IPS-11a (cell line): ENCODE measurements at regions not wholly inside any gene's neighbourhood (a gene's known extent, or its start where the extent isn't known, plus 50 kb on each side); places are given as distances from the start of the nearest gene placed in this dataset.

Experiments
- H3K4me3 ChIP-seq: one replicate; pipeline ENCODE4 v1.5.1; 2013; ENCODE audit warnings: low read depth, low read length, control low read depth

DNA sequence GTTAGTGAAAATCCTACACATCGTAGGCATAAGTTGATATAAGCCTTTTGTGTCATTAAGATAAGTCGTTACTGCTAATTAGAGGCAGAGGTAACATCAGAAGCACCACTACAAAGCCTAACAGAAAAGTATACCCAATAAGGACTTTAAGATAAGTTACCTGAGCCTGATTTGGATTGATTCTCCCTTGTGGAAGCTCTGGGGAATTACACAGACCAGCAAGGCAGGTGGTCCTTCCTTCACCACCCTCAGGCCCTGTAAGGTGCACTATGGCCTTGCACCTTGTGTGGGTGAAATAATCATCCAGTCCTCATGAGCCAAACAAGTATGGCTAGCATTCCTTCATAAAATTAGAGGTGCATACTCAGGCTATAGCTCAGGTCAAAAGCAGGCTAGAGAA is 166.7 kb upstream of the CHRM3 start:
- H3K4me3 ChIP-seq: no peak overlapping the region

- H3K4me3 ChIP-seq: no peak overlapping the region
These were observed 168.1 kb upstream of the CHRM3 start for GRCh38 chr1:239218301-239218700.

GRCh38 chr1:239212811-239213220 is 173.6 kb upstream of the CHRM3 start:
- H3K4me3 ChIP-seq: no peak overlapping the region

DNA sequence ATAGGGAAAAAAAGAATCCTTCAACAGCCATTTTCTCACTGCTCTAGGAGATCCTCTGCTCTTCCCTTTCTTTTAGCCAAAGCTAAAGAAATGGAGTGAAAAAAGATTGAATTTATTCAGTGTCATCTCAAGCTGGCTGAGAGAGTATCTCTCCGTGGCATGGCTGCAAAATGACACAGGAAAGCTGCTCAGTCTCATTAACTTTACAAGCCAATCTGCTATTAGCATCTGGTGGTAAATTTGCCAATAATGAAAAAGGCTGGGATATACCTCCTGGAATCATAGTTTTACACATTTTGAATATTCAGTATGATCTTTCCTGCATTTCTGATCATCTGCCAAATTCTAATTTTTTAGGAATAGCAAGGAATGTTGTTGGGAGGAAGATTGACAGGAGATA is 176.8 kb upstream of the CHRM3 start:
- H3K4me3 ChIP-seq: no peak overlapping the region

GRCh38 chr1:239204401-239204800 is 182.0 kb upstream of the CHRM3 start:
- H3K4me3 ChIP-seq: no peak overlapping the region

DNA sequence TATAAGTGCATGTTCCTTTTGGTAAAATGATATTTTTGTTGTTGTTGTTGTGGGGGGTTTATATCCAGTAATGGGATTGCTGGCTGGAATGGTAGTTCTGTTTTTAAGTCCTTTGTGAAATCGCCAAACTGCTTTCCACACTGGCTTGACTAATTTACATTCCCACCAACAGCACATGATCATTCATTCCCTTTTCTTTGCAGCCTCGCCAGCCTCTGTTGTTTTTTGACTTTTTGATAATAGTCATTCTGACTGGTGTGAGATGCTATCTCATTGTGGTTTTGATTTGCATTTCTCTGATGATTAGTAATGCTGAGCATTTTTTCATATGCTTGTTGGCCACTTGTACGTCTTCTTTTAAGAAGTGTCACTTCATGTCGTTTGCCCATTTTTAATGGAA is 188.5 kb upstream of the CHRM3 start:
- H3K4me3 ChIP-seq: no peak overlapping the region

GRCh38 chr1:239189998-239190512 is 196.3 kb upstream of the CHRM3 start:
- no peak overlapping the region for H3K4me3 ChIP-seq

GRCh38 chr1:239186487-239186886 is 199.9 kb upstream of the CHRM3 start:
- no peak overlapping the region for H3K4me3 ChIP-seq

DNA sequence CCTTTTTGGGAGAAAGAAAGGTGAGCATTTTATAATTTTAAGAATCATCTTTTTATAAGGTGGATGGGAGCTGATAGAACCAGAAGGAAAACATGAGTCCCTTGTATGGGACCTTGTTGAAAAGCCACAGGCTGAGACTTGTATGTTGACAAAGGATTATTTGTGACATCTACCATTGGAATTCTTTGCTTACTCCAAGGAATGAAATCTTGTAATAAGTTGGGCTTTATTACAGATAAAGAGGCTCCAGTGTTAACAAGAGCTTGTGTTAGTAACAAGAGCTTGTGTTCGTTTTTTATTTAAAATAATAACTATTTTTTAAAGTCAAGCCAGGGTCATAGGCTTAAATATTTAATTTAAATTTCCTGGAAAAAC is 201.1 kb upstream of the CHRM3 start:
- H3K4me3 ChIP-seq: no peak overlapping the region

- no peak overlapping the region for H3K4me3 ChIP-seq
These were observed 201.7 kb upstream of the CHRM3 start for GRCh38 chr1:239184561-239185244.

DNA sequence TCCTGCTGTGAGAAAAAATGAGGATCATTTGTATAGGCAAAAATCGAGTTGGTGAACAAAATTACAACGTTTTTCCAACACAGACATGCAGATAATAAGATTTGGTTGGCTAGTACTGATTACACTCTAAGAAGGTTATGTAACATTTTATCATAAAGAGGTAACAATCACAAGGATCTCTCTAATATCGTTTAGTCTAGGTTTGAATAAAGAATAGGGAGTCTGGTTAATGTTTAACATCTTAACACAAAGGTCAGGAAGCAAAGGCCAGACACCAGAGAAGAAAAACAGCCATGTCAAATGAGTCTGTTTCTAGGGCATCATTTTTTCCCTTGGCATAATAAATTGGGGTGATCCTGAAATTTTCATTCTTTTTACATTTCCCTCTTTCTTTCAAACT is 207.4 kb upstream of the CHRM3 start:
- no peak overlapping the region for H3K4me3 ChIP-seq

DNA sequence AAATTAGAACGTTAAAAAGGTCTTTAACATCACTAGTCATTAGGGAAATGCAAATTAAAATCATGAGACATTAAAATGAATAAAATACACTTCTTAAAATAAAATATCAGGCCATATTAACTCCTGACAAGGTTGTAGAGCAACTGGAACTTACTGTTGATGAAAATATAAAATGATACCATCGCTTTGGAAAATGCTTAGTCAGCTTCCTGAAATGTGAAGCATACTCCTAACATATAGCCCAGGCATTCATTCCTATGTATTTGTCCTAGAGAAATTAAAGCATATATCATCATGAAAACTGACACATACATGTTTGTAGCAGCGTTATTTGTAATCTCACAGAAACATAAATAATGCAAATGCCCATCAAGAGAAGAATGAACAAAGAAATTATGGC is 211.5 kb upstream of the CHRM3 start:
- H3K4me3 ChIP-seq: no peak overlapping the region

DNA sequence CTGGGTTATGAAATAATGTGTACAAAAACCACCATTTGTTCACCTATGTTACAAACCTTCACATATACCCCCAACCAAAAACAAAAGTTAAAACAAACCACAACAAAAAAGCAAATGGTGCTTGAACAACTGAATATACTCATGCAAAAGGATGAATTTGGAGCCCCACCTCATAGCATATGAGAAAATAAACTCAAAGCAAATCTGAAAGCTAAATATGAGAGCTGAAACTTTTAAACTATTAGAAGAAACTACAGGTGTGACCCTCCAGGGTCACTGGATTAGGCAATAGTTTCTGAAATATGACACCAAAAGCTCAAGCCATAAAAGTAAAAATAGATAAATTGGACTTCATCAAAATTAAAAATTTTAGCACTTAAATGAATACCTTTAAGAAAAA is 215.5 kb upstream of the CHRM3 start:
- no peak overlapping the region for H3K4me3 ChIP-seq

- no peak overlapping the region for H3K4me3 ChIP-seq
These were observed 217.1 kb upstream of the CHRM3 start for GRCh38 chr1:239169276-239169675.

- H3K4me3 ChIP-seq: no peak overlapping the region
These were observed 221.8 kb upstream of the CHRM3 start for GRCh38 chr1:239164451-239165180.

- no peak overlapping the region for H3K4me3 ChIP-seq
These were observed 230.8 kb upstream of the CHRM3 start for GRCh38 chr1:239155466-239156091.

DNA sequence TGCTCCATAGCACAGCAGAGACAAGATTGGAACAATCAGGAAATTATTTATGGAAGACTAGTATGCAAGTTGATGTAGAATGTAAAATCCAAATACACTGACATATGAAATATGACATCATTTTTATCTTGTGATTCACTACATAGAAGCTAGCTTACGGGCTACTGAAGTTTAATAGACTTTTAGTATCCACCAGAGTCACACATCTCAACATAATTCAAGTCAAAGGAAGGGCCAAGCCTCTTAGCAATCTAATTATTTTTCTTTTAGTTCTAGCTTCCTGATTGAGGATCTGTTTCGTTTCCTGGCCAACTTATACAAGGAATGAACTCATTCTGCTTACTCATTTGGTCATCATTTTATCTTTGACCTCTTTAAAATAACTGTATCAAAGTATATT is 234.4 kb upstream of the CHRM3 start:
- H3K4me3 ChIP-seq: no peak overlapping the region

DNA sequence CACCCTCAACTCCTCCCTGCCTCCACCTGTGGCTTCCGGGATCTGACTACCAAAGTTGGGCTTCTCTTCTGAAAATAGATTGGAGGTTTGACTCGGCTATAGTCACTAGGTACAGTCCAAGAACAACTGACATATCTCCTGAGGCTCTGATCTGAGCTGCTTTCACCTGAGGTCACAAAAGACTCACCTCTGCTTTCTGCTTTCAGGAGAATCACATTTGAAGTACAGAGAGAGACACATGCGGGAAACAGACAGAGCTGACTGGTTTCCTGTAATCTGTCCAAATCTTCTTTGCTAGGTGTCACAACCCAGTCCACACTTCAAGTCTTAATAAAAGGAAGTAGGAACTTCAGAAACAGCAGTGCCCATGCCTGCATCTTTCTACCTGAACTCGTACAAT is 245.4 kb upstream of the CHRM3 start:
- no peak overlapping the region for H3K4me3 ChIP-seq

- no peak overlapping the region for H3K4me3 ChIP-seq
These were observed 246.6 kb upstream of the CHRM3 start for GRCh38 chr1:239139801-239140200.

DNA sequence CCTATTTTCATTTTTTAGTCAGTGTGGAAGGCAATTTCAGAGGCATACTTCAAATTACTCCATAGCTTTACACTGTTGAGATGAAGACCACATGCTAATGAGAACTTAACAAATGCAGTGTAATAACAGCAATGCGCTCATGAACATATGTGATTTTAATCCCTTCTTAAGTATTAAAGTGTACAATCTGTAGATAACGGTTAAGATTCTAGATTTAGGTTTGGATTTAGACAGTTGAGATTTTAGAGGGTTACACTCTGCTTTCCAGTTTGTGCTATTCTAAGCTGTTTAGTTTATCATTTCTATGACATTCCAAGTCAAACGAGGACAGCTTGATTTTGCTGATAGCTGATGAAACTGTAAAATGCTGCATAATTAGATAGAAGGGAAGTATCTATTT is 257.8 kb upstream of the CHRM3 start:
- no peak overlapping the region for H3K4me3 ChIP-seq

GRCh38 chr1:239126884-239127283 is 259.5 kb upstream of the CHRM3 start:
- no peak overlapping the region for H3K4me3 ChIP-seq

GRCh38 chr1:239125893-239126292 is 260.5 kb upstream of the CHRM3 start:
- H3K4me3 ChIP-seq: no peak overlapping the region
